SK-N-SH treated with all-trans-retinoic acid at 6 μM for 48 hours (cell line): ENCODE measurements at regions not wholly inside any gene's neighbourhood (a gene's known extent, or its start where the extent isn't known, plus 50 kb on each side); places are given as distances from the start of the nearest gene placed in this dataset.

Experiments
- ATAC-seq: fragments of 200-7000 bp; cut with Tn5 transposase; 3 replicates; pipeline ENCODE4 v1.9.1; 2020; ENCODE audit warnings: mild to moderate bottlenecking, moderate library complexity
- ARNTL ChIP-seq: fragments of 450-650 bp; formaldehyde crosslinking; IDR thresholded peaks from 2 replicates; pipeline ENCODE4 v1.5.0; 2020; ENCODE audit warnings: low read depth, mild to moderate bottlenecking, moderate library complexity, borderline replicate concordance
- BACH2 ChIP-seq: fragments of 250-450 bp; sonication (Bioruptor Pico); IDR thresholded peaks from 2 replicates; pipeline ENCODE4 v1.9.0; 2021; ENCODE audit warnings: mild to moderate bottlenecking, borderline replicate concordance
- CSDC2 ChIP-seq: fragments of 250-450 bp; sonication (Bioruptor Pico); IDR thresholded peaks from 2 replicates; pipeline ENCODE4 v1.5.0; 2020; ENCODE audit warnings: mild to moderate bottlenecking, moderate library complexity
- ESRRG ChIP-seq: fragments of 250-450 bp; sonication (Bioruptor Pico); IDR thresholded peaks from 2 replicates; pipeline ENCODE4 v1.6.1; 2021; ENCODE audit warnings: mild to moderate bottlenecking
- GLIS3 ChIP-seq: fragments of 250-450 bp; sonication (Bioruptor Pico); IDR thresholded peaks from 2 replicates; pipeline ENCODE4 v1.5.0; 2020; ENCODE audit warnings: mild to moderate bottlenecking, moderate library complexity
- ISL1 ChIP-seq: fragments of 250-450 bp; sonication (Bioruptor Pico); IDR thresholded peaks from 2 replicates; pipeline ENCODE4 v2.1.2; 2022; ENCODE audit warnings: mild to moderate bottlenecking, moderate library complexity
- OSR1 ChIP-seq: fragments of 250-450 bp; sonication (Bioruptor Pico); IDR thresholded peaks from 2 replicates; pipeline ENCODE4 v1.8.0; 2022; ENCODE audit warnings: moderate library complexity, mild to moderate bottlenecking, inconsistent platforms
- PPARA ChIP-seq: fragments of 250-450 bp; sonication (Bioruptor Pico); IDR thresholded peaks from 2 replicates; pipeline ENCODE4 v1.5.0; 2020; ENCODE audit warnings: mild to moderate bottlenecking, borderline replicate concordance
- RARB ChIP-seq: fragments of 250-450 bp; sonication (Bioruptor Pico); IDR thresholded peaks from 2 replicates; pipeline ENCODE4 v1.8.0; 2021; ENCODE audit warnings: mild to moderate bottlenecking, moderate library complexity
- TCF4 ChIP-seq: fragments of 250-450 bp; sonication (Bioruptor Pico); IDR thresholded peaks from 2 replicates; pipeline ENCODE4 v1.8.0; 2021; ENCODE audit warnings: mild to moderate bottlenecking, moderate library complexity, borderline replicate concordance
- TOX ChIP-seq: fragments of 250-450 bp; sonication (Bioruptor Pico); IDR thresholded peaks from 2 replicates; pipeline ENCODE4 v1.8.0; 2021; ENCODE audit warnings: mild to moderate bottlenecking, moderate library complexity, borderline replicate concordance
- ZC3H10 ChIP-seq: fragments of 250-450 bp; sonication (Bioruptor Pico); IDR thresholded peaks from 2 replicates; pipeline ENCODE4 v1.5.1; 2021; ENCODE audit warnings: mild to moderate bottlenecking, moderate library complexity
- ZFP3 ChIP-seq: fragments of 250-450 bp; sonication (Bioruptor Pico); IDR thresholded peaks from 2 replicates; pipeline ENCODE4 v1.5.0; 2020; ENCODE audit warnings: mild to moderate bottlenecking, moderate library complexity
- ZFP30 ChIP-seq: fragments of 450-650 bp; formaldehyde crosslinking; IDR thresholded peaks from 2 replicates; pipeline ENCODE4 v1.5.0; 2022; ENCODE audit warnings: mild to moderate bottlenecking, moderate library complexity
- ZNF565 ChIP-seq: fragments of 450-650 bp; formaldehyde crosslinking; conservative IDR thresholded peaks from 2 replicates; pipeline ENCODE4 v1.5.0; 2020; ENCODE audit warnings: low read depth, mild to moderate bottlenecking, moderate library complexity
- ZNF70 ChIP-seq: fragments of 450-650 bp; formaldehyde crosslinking; IDR thresholded peaks from 2 replicates; pipeline ENCODE4 v1.5.0; 2020; ENCODE audit warnings: mild to moderate bottlenecking, moderate library complexity
- ZNF8 ChIP-seq: fragments of 450-650 bp; formaldehyde crosslinking; IDR thresholded peaks from 2 replicates; pipeline ENCODE4 v1.5.0; 2020; ENCODE audit warnings: mild to moderate bottlenecking, moderate library complexity
- TF ChIP-seq, protein P1 (sequence below): fragments of 250-450 bp; sonication (Bioruptor Pico); IDR thresholded peaks from 2 replicates; pipeline ENCODE4 v1.5.0; 2020; ENCODE audit warnings: mild to moderate bottlenecking, moderate library complexity
- TF ChIP-seq, protein P2 (sequence below): fragments of 250-450 bp; sonication (Bioruptor Pico); IDR thresholded peaks from 2 replicates; pipeline ENCODE4 v1.8.0; 2021; ENCODE audit warnings: low read depth, mild to moderate bottlenecking, moderate library complexity, borderline replicate concordance
- TF ChIP-seq, protein P3 (sequence below): fragments of 250-450 bp; sonication (Bioruptor Pico); IDR thresholded peaks from 2 replicates; pipeline ENCODE4 v1.5.1; 2021; ENCODE audit warnings: mild to moderate bottlenecking, moderate library complexity
- TF ChIP-seq, protein P4 (sequence below): fragments of 250-450 bp; sonication (Bioruptor Pico); IDR thresholded peaks from 2 replicates; pipeline ENCODE4 v1.5.1; 2020; ENCODE audit warnings: low read depth, mild to moderate bottlenecking, moderate library complexity
- TF ChIP-seq, protein P5 (sequence below): fragments of 250-450 bp; sonication (Bioruptor Pico); IDR thresholded peaks from 2 replicates; pipeline ENCODE4 v1.8.0; 2020; ENCODE audit warnings: mild to moderate bottlenecking, moderate library complexity, borderline replicate concordance

DNA sequence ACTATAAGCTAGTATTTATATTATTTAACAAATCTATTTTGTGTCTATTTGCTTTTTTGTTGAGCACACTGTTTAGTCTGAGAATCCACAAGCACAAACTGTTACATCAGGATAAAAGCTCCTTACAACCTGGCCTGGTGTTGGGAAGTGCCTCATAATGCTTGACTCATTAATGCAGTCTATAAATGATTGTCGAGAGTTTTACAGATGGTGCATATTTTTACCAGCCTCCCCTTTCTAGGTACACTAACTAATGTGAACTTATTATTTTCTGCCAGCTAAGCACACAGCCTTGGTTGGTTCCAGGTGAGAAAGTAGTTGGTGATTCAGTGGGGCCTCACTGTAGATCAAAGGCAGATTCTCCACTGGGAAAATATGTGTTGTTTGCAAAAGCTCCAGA lies 151.0 kb upstream of the ADAMTS16 start:
- no peak for ATAC-seq

DNA sequence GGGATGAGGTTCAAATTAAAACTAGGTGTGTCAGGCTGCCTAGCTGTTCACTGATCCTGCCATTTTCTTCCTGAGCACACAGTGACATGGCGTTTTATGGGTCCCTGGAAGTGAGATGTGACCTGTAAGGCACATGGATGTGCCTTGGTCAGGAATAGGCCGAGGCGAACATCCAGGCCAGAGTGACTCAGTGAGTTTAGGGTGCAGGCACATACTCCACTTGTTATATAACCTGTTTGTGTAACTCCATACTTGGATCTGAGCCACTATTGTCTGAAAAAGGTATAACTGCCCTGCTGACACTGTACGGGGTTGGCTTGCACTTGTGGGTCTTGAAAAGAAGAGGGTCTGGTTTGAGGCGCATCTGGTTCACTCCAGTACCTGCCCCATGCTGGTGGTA lies 150.1 kb upstream of the ADAMTS16 start:
- TF ChIP-seq ZNF8 (no peak), ZFP30 (CRISPR knock-in tag) (no peak), ZFP3 (no peak), ZNF70 (CRISPR knock-in tag) (no peak), TCF4 (CRISPR knock-in tag) (no peak), ISL1 (CRISPR knock-in tag) (no peak), OSR1 (CRISPR knock-in tag) (no peak), TOX (CRISPR knock-in tag) (no peak), GLIS3 (CRISPR knock-in tag) (no peak), BACH2 (CRISPR knock-in tag) (no peak), PPARA (no peak), ZNF565 (CRISPR knock-in tag) (no peak), ARNTL (CRISPR knock-in tag) (no peak), RARB (CRISPR knock-in tag) (no peak), CSDC2 (CRISPR knock-in tag) (no peak), ESRRG (CRISPR knock-in tag) (no peak)
- TF ChIP-seq, protein P1, sequence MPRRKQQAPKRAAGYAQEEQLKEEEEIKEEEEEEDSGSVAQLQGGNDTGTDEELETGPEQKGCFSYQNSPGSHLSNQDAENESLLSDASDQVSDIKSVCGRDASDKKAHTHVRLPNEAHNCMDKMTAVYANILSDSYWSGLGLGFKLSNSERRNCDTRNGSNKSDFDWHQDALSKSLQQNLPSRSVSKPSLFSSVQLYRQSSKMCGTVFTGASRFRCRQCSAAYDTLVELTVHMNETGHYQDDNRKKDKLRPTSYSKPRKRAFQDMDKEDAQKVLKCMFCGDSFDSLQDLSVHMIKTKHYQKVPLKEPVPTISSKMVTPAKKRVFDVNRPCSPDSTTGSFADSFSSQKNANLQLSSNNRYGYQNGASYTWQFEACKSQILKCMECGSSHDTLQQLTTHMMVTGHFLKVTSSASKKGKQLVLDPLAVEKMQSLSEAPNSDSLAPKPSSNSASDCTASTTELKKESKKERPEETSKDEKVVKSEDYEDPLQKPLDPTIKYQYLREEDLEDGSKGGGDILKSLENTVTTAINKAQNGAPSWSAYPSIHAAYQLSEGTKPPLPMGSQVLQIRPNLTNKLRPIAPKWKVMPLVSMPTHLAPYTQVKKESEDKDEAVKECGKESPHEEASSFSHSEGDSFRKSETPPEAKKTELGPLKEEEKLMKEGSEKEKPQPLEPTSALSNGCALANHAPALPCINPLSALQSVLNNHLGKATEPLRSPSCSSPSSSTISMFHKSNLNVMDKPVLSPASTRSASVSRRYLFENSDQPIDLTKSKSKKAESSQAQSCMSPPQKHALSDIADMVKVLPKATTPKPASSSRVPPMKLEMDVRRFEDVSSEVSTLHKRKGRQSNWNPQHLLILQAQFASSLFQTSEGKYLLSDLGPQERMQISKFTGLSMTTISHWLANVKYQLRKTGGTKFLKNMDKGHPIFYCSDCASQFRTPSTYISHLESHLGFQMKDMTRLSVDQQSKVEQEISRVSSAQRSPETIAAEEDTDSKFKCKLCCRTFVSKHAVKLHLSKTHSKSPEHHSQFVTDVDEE (CRISPR knock-in tag), result no peak
- TF ChIP-seq, protein P2, sequence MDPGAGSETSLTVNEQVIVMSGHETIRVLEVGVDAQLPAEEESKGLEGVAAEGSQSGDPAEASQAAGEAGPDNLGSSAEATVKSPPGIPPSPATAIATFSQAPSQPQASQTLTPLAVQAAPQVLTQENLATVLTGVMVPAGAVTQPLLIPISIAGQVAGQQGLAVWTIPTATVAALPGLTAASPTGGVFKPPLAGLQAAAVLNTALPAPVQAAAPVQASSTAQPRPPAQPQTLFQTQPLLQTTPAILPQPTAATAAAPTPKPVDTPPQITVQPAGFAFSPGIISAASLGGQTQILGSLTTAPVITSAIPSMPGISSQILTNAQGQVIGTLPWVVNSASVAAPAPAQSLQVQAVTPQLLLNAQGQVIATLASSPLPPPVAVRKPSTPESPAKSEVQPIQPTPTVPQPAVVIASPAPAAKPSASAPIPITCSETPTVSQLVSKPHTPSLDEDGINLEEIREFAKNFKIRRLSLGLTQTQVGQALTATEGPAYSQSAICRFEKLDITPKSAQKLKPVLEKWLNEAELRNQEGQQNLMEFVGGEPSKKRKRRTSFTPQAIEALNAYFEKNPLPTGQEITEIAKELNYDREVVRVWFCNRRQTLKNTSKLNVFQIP (CRISPR knock-in tag), result no peak
- TF ChIP-seq, protein P3, sequence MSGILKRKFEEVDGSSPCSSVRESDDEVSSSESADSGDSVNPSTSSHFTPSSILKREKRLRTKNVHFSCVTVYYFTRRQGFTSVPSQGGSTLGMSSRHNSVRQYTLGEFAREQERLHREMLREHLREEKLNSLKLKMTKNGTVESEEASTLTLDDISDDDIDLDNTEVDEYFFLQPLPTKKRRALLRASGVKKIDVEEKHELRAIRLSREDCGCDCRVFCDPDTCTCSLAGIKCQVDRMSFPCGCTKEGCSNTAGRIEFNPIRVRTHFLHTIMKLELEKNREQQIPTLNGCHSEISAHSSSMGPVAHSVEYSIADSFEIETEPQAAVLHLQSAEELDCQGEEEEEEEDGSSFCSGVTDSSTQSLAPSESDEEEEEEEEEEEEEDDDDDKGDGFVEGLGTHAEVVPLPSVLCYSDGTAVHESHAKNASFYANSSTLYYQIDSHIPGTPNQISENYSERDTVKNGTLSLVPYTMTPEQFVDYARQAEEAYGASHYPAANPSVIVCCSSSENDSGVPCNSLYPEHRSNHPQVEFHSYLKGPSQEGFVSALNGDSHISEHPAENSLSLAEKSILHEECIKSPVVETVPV (CRISPR knock-in tag), result no peak
- TF ChIP-seq, protein P4, sequence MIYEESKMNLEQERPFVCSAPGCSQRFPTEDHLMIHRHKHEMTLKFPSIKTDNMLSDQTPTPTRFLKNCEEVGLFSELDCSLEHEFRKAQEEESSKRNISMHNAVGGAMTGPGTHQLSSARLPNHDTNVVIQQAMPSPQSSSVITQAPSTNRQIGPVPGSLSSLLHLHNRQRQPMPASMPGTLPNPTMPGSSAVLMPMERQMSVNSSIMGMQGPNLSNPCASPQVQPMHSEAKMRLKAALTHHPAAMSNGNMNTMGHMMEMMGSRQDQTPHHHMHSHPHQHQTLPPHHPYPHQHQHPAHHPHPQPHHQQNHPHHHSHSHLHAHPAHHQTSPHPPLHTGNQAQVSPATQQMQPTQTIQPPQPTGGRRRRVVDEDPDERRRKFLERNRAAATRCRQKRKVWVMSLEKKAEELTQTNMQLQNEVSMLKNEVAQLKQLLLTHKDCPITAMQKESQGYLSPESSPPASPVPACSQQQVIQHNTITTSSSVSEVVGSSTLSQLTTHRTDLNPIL (CRISPR knock-in tag), result no peak
- ATAC-seq, result no peak

More for the DNA sequence above, 151.0 kb upstream of the ADAMTS16 start:
- no peak for TF ChIP-seq ESRRG (CRISPR knock-in tag)
- TF ChIP-seq ISL1 (CRISPR knock-in tag), result no peak
- no peak for TF ChIP-seq ZFP3
- TF ChIP-seq TCF4 (CRISPR knock-in tag), result no peak
- TF ChIP-seq, protein P3 (CRISPR knock-in tag), result no peak
- TF ChIP-seq ZC3H10 (CRISPR knock-in tag), result no peak
- TF ChIP-seq ZNF565 (CRISPR knock-in tag), result no peak
- TF ChIP-seq, protein P4 (CRISPR knock-in tag), result no peak
- TF ChIP-seq OSR1 (CRISPR knock-in tag), result no peak
- TF ChIP-seq, protein P5, sequence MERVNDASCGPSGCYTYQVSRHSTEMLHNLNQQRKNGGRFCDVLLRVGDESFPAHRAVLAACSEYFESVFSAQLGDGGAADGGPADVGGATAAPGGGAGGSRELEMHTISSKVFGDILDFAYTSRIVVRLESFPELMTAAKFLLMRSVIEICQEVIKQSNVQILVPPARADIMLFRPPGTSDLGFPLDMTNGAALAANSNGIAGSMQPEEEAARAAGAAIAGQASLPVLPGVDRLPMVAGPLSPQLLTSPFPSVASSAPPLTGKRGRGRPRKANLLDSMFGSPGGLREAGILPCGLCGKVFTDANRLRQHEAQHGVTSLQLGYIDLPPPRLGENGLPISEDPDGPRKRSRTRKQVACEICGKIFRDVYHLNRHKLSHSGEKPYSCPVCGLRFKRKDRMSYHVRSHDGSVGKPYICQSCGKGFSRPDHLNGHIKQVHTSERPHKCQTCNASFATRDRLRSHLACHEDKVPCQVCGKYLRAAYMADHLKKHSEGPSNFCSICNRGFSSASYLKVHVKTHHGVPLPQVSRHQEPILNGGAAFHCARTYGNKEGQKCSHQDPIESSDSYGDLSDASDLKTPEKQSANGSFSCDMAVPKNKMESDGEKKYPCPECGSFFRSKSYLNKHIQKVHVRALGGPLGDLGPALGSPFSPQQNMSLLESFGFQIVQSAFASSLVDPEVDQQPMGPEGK (CRISPR knock-in tag), result no peak
- no peak for TF ChIP-seq BACH2 (CRISPR knock-in tag)
